ENCODE measurements at regions not wholly inside any gene's neighbourhood (a gene's known extent, or its start where the extent isn't known, plus 50 kb on each side); places are given as distances from the start of the nearest gene placed in this dataset.

DNA sequence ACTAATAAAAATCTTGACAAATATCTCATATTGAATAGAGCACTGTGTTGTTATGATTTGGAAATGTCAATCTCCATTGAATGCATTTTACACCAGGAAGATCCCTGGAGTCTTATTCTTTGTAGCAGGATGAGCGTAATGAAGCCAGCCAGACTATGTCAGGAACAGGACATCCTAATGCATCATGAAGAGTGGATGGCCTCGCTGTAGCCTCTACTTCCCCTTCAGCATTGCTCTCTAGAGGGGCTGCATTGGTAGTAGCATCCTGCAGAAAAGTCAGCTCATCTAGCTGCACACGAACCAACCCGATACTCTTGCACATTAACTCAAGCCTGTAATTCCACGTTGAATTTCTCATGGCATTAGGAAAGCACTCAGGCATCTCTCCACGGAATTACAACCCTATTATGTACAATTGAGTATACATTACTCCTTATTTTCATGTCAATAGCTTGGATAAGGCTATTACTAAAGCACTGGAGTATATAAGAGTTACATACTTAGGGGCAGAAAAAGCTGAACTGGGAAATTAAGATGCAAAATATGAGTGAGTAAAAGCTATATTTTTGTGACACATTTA is 76.1 kb downstream of the CMPK2 start:
- no peak overlapping the region for H3K4me3 ChIP-seq (replicated peaks in 1 of 2; ENCODE audit: low read depth in 2 of 2, low read length in 2 of 2)
- TF ChIP-seq CTCF (IDR thresholded peaks at IDR 0.05; ENCODE audit: low read depth, low read length), result no peak
- DNase-seq (ENCODE audit: low read depth in 2 of 2), result no peak

- no peak for DNase-seq (ENCODE audit: low read depth in 2 of 2)
- H3K4me3 ChIP-seq (replicated peaks in 1 of 2; ENCODE audit: low read depth in 2 of 2, low read length in 2 of 2), result no peak overlapping the region
- no peak for TF ChIP-seq CTCF (IDR thresholded peaks at IDR 0.05; ENCODE audit: low read depth, low read length)
Observed at GRCh38 chr2:6791682-6792081, 74.0 kb downstream of the CMPK2 start.

DNA sequence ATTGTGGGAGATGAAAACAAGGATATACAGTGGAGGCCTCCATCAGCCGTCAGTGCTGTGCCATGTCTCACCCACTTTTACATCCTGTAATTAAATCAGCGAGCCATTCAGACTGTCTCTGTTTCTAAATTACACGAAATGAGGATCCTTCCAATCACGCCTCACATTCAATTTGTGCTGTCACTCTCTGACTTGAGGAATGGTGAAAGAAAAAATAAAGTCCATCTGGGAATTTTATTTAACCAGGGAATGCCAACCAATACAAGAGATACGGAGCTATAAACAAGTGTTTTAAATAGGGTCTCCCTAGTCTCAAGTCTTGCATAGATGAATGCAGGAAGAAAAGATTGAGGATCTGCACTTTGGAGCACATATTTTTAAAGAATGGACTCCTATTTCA is 72.8 kb downstream of the CMPK2 start:
- no peak for DNase-seq (ENCODE audit: low read depth in 2 of 2)
- no peak for TF ChIP-seq CTCF (IDR thresholded peaks at IDR 0.05; ENCODE audit: low read depth, low read length)
- no peak overlapping the region for H3K4me3 ChIP-seq (replicated peaks in 1 of 2; ENCODE audit: low read depth in 2 of 2, low read length in 2 of 2)

- no peak for DNase-seq (ENCODE audit: low read depth in 2 of 2)
Observed at GRCh38 chr2:6793371-6793770, 72.3 kb downstream of the CMPK2 start.

GRCh38 chr2:6793913-6794312 is 71.8 kb downstream of the CMPK2 start:
- TF ChIP-seq CTCF (IDR thresholded peaks at IDR 0.05; ENCODE audit: low read depth, low read length), result no peak
- H3K4me3 ChIP-seq (replicated peaks in 1 of 2; ENCODE audit: low read depth in 2 of 2, low read length in 2 of 2), result no peak overlapping the region
- DNase-seq (ENCODE audit: low read depth in 2 of 2), result no peak

More at GRCh38 chr2:6793371-6793770, 72.3 kb downstream of the CMPK2 start:
- no peak overlapping the region for H3K4me3 ChIP-seq (replicated peaks in 1 of 2; ENCODE audit: low read depth in 2 of 2, low read length in 2 of 2)
- TF ChIP-seq CTCF (IDR thresholded peaks at IDR 0.05; ENCODE audit: low read depth, low read length), result no peak

DNA sequence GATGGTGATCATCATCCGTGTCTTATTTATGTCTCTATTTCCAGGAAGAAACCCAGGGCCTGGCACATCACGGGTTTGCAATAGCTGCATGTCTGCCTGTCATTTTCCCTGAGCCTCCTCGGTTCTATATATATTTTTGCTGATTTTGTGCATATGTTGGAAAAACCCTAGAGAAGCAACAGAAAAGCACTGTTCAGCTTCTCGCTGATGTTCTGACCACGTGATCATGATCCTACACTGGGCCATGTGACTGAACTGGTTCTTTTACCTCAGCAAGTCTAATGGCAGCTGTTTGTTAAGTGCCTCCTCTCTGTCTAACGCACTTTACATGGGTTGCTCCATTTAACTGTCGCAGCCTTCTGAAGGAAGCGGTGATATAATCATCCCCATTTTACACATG is 71.3 kb downstream of the CMPK2 start:
- no peak for DNase-seq (ENCODE audit: low read depth in 2 of 2)
- no peak for TF ChIP-seq CTCF (IDR thresholded peaks at IDR 0.05; ENCODE audit: low read depth, low read length)
- no peak overlapping the region for H3K4me3 ChIP-seq (replicated peaks in 1 of 2; ENCODE audit: low read depth in 2 of 2, low read length in 2 of 2)

All from cardiac fibroblast (primary cell).